Heart left ventricle (tissue), 13 donors: ENCODE measurements at regions not wholly inside any gene's neighbourhood (a gene's known extent, or its start where the extent isn't known, plus 50 kb on each side); places are given as distances from the start of the nearest gene placed in this dataset.

ENCODE experiments used
- POLR2A ChIP-seq, 2 donors: fragments of 450-650 bp; IDR thresholded peaks; one replicate each; pipeline ENCODE4 v1.6.1; 2017; ENCODE audit warnings: antibody characterized with exemption in 2 of 2, mild to moderate bottlenecking in 2 of 2, moderate library complexity in 2 of 2
- TF ChIP-seq, protein P1 (sequence below), 12 donors: fragments of 200-600 bp; sonication (generic) in 4 of 12; IDR thresholded peaks; one replicate each; pipeline versions ENCODE4 v1.5.0 to v1.8.0; 2018 to 2022; ENCODE audit warnings: antibody characterized with exemption in 12 of 12, mild to moderate bottlenecking in 5 of 12
- donor health status: ischemic (EF 13 %, LVEDD 7.1; RV severe dilation, severe dysfunction).
- donor health status: DM: no; HTN: yes; CAD: no.
- donor health status: DM: no; HTN: no; CAD: no.
- donor health status: ischemic (EF 25% LVEDD 6.9; RV normal size, moderate dysfunction).
- donor health status: ischemic (EF 25% LVEDD 5.7; RV mildly dilated, moderate dysfunction).
- donor health status: ischemic (EF 35%, LVEDD 5.7; RV mildly dilated, moderate dysfunction).
- donor health status: nonischemic (EF 11% LVEDD 7.7; RV severe dilation, severe dysfunction).
- donor health status: DM: yes; HTN: yes; CAD: no.
- donor health status: PGD.
- donor health status: ischemic (EF 29% LVEDD 5.4; RV normal size, mild dysfunction).
- donor health status: nonischemic (EF 23%, LVEDD 6.1; RV moderate dilation, normal function).

DNA sequence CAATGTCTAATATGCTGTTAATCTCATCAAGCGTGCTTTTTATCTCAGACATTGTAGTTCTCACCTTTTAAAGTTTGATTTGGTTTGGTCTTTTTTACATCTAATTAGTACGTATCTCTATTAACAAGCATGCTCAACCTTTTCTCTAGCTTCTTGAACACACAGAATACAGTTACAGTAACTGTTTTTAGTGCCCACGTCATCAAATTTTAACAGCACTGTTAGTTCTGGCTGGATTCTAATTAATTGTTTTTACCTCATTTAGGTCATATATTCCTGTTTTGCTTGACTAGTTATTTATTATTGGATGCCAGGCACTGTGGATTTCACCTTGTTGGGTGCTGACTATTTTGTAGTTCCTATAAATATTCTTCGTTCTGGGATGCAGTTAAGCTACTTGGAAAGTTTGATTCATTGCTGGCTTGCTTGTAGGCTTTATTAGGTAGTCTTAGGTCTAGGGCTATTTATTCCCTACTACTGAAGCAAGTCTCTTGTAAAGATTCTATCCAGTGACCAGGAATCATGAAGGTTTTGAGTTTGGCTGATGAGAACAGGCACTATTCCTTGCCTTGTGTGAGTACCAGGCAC is 263.0 kb downstream of the ETAA1 start:
- TF ChIP-seq, protein P1, sequence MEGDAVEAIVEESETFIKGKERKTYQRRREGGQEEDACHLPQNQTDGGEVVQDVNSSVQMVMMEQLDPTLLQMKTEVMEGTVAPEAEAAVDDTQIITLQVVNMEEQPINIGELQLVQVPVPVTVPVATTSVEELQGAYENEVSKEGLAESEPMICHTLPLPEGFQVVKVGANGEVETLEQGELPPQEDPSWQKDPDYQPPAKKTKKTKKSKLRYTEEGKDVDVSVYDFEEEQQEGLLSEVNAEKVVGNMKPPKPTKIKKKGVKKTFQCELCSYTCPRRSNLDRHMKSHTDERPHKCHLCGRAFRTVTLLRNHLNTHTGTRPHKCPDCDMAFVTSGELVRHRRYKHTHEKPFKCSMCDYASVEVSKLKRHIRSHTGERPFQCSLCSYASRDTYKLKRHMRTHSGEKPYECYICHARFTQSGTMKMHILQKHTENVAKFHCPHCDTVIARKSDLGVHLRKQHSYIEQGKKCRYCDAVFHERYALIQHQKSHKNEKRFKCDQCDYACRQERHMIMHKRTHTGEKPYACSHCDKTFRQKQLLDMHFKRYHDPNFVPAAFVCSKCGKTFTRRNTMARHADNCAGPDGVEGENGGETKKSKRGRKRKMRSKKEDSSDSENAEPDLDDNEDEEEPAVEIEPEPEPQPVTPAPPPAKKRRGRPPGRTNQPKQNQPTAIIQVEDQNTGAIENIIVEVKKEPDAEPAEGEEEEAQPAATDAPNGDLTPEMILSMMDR (IDR thresholded peaks at IDR 0.05): no peak
- no peak for TF ChIP-seq POLR2A (IDR thresholded peaks at IDR 0.05)
